Heart right ventricle (tissue), 16 donors: ENCODE measurements at regions not wholly inside any gene's neighbourhood (a gene's known extent, or its start where the extent isn't known, plus 50 kb on each side); places are given as distances from the start of the nearest gene placed in this dataset.

Experiments
- ATAC-seq, 8 donors: fragments of 200-7000 bp; cut with Tn5 transposase; one replicate each; pipeline ENCODE4 v1.9.1; 2020; ENCODE audit warnings: mild to moderate bottlenecking in 8 of 8, moderate library complexity in 8 of 8, moderate number of reproducible peaks in 1 of 8
- DNase-seq, 2 donors: peaks; one replicate each; pipeline ENCODE4 v3.0.0-alpha.2; 2020
- H3K27ac ChIP-seq, 10 donors: fragments of 200-600 bp; sonication (generic) in 2 of 10; one replicate each; pipeline versions ENCODE4 v1.5.0 to v1.8.0; 2020 to 2022; ENCODE audit warnings: mild to moderate bottlenecking in 3 of 10
- H3K27me3 ChIP-seq, 7 donors: fragments of 200-600 bp; one replicate each; pipeline ENCODE4 v1.8.0; 2021 to 2022; ENCODE audit warnings: mild to moderate bottlenecking in 2 of 7
- H3K36me3 ChIP-seq, 9 donors: fragments of 200-600 bp; sonication (generic) in 1 of 9; one replicate each; pipeline versions ENCODE4 v1.5.0 to v1.8.0; 2020 to 2022; ENCODE audit warnings: mild to moderate bottlenecking in 2 of 9
- H3K4me1 ChIP-seq, 9 donors: fragments of 200-600 bp; sonication (generic) in 1 of 9; one replicate each; pipeline versions ENCODE4 v1.5.0 to v1.8.0; 2020 to 2022; ENCODE audit warnings: mild to moderate bottlenecking in 4 of 9
- H3K4me3 ChIP-seq, 10 donors: fragments of 200-600 bp; sonication (generic) in 2 of 10; one replicate each; pipeline versions ENCODE4 v1.5.0 to v1.8.0; 2020 to 2022; ENCODE audit warnings: mild to moderate bottlenecking in 7 of 10, moderate library complexity in 2 of 10
- H3K9me3 ChIP-seq, 11 donors: fragments of 200-600 bp in 10 of 11; sonication (generic) in 2 of 11; one replicate each; pipeline versions ENCODE4 v1.5.0 to v1.8.0; 2013 to 2022; ENCODE audit warnings: mild to moderate bottlenecking in 2 of 11, control low read depth in 1 of 11, moderate library complexity in 1 of 11
- WGBS, 2 donors: extraction: QIAGEN DNeasy Blood & Tissue Kit; methylation state at CpG; one replicate each; pipeline ENCODE4 v1.1.7; 2013; ENCODE audit warnings: inconsistent platforms in 1 of 2; 5-methylcytosine and 5-hydroxymethylcytosine counted together
- intact Hi-C, 10 donors: fragments of 100-400 bp; cut with DNase I; formaldehyde crosslinking; loops; one replicate each; pipeline versions ENCODE4 v1.11.1 to v1.14.2; 2022
- TF ChIP-seq, protein P1 (sequence below), 9 donors: fragments of 200-600 bp; sonication (generic) in 2 of 9; IDR thresholded peaks; one replicate each; pipeline versions ENCODE4 v1.5.0 to v1.8.0; 2021 to 2022; ENCODE audit warnings: antibody characterized with exemption in 9 of 9, mild to moderate bottlenecking in 5 of 9, moderate library complexity in 1 of 9
- donor health status: Arrhythmogenic right ventricular cardiomyopathy.
- donor health status: ischemic (EF 13 %, LVEDD 7.1; RV severe dilation, severe dysfunction).
- donor health status: healthy with polysubstance abuse.
- donor health status: DM: no; HTN: yes; CAD: no.
- donor health status: DM: no; HTN: no; CAD: no.
- donor health status: ischemic (EF 25% LVEDD 6.9; RV normal size, moderate dysfunction).
- donor health status: ischemic (EF 25% LVEDD 5.7; RV mildly dilated, moderate dysfunction).
- donor health status: healthy.
- donor health status: DM: yes; HTN: yes; CAD: no.
- donor health status: Ischemic cardiomyopathy.
- donor health status: ischemic (EF 35%, LVEDD 5.7; RV mildly dilated, moderate dysfunction).
- donor health status: nonischemic (EF 11% LVEDD 7.7; RV severe dilation, severe dysfunction).
- donor health status: DM: yes; HTN: yes; CAD: no.
- donor health status: PGD.
- donor health status: ischemic (EF 29% LVEDD 5.4; RV normal size, mild dysfunction).
- donor health status: nonischemic (EF 23%, LVEDD 6.1; RV moderate dilation, normal function).

DNA sequence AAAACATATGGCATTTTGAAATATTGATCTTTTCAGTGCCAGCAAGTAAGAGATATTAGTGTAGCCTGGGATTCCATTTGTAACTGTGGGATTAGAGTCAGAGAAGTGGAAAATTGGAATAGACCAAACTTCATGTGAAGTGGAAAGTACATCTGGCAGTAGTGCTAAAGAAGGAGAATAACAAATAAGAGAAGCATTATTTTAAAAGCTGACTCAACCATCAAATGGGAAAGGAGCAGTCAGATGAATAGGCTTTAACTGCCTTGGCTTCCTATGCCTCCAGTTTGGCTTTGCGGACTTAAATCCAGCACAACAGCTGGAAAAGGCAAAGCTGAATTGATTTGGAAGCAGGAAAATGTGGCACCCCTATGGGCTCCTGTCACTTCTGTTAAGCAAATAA, 623.1 kb downstream of the TSN start:
- TF ChIP-seq, protein P1, sequence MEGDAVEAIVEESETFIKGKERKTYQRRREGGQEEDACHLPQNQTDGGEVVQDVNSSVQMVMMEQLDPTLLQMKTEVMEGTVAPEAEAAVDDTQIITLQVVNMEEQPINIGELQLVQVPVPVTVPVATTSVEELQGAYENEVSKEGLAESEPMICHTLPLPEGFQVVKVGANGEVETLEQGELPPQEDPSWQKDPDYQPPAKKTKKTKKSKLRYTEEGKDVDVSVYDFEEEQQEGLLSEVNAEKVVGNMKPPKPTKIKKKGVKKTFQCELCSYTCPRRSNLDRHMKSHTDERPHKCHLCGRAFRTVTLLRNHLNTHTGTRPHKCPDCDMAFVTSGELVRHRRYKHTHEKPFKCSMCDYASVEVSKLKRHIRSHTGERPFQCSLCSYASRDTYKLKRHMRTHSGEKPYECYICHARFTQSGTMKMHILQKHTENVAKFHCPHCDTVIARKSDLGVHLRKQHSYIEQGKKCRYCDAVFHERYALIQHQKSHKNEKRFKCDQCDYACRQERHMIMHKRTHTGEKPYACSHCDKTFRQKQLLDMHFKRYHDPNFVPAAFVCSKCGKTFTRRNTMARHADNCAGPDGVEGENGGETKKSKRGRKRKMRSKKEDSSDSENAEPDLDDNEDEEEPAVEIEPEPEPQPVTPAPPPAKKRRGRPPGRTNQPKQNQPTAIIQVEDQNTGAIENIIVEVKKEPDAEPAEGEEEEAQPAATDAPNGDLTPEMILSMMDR (IDR thresholded peaks at IDR 0.05), result no peak
- Histone ChIP-seq H3K27me3 (no peaks in the 10 kb centered on the region), H3K9me3 (peaks cover 0 to 14% (median 2%) of the 10 kb centered on the region in 11 donors), H3K27ac (no peak overlapping the region), H3K4me1 (no peaks in the 10 kb centered on the region), H3K4me3 (no peak overlapping the region), H3K36me3 (no peaks in the 10 kb centered on the region)
- no peak for ATAC-seq
- DNase-seq, result no peak
- WGBS, 2 donors, result 96 to 100% methylated on average over 1 of the region's 1 CpG
- intact Hi-C loops, result no loop called here

DNA sequence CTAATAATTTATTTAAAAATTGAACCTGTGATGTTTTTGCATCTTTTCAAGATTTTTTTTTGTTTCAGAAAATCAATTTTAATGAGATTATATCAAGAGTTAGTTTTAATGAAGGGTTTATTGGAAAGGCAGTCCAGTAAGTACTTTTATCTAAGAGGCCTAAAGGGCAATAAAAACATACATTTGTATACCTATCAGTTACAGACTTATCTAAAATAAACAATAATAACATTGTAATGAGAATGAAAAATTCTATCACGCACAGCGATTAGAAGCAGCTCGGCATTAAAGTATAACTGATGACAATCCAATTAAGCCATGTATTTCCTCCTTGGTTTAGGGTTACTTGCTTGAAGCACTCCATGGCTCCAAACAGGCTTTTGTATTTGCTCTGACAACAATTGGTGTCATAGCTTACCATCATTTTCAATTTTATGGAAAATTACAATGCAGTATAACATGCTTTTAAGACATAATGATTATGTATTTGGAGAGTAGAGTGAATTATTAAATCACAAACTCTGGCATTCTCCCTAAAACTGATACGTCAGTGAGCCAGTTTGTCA, 629.4 kb downstream of the TSN start:
- intact Hi-C loops, result no loop called here
- TF ChIP-seq, protein P1 (IDR thresholded peaks at IDR 0.05), result no peak
- no peaks in the 10 kb centered on the region for H3K27me3 ChIP-seq
- H3K27ac ChIP-seq, result no peak overlapping the region
- no peak overlapping the region for H3K4me3 ChIP-seq
- WGBS, 2 donors, result 81 to 86% methylated on average over 4 of the region's 4 CpGs
- ATAC-seq (no peak), DNase-seq (no peak)
- no peaks in the 10 kb centered on the region for H3K4me1 ChIP-seq
- no peaks in the 10 kb centered on the region for H3K36me3 ChIP-seq
- peaks cover 0 to 29% (median 11%) of the 10 kb centered on the region in 11 donors for H3K9me3 ChIP-seq

DNA sequence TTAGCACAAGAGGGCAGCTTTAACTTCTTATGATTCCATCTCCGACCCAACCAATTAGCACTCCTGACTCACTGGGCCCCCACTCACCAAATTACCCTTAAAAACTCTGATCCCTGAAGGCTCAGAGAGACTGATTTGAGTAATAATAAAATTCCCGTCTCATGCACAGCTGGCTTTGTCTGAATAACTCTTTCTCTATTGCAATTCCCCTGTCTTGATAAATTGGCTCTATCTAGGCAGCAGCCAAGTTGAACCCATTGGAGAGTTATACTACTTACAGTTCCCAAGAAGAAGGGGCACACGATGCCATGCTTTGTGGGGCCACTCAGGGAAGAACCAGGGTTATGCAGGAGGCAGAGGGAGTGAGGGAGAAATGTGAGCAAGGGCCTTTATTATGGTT, 632.8 kb downstream of the TSN start:
- 80 to 87% methylated on average over 3 of the region's 3 CpGs for WGBS, 2 donors
- no peaks in the 10 kb centered on the region for H3K36me3 ChIP-seq
- no peaks in the 10 kb centered on the region for H3K27me3 ChIP-seq
- no peak overlapping the region for H3K27ac ChIP-seq
- H3K9me3 ChIP-seq, result peaks cover 0 to 29% (median 11%) of the 10 kb centered on the region in 11 donors
- no peak overlapping the region for H3K4me3 ChIP-seq
- ATAC-seq (no peak), DNase-seq (no peak)
- no peaks in the 10 kb centered on the region for H3K4me1 ChIP-seq
- intact Hi-C loops, result no loop called here
- TF ChIP-seq, protein P1 (IDR thresholded peaks at IDR 0.05), result no peak

GRCh38 chr2:122389694-122390093, 634.2 kb downstream of the TSN start:
- H3K27ac ChIP-seq, result no peak overlapping the region
- H3K36me3 ChIP-seq, result no peaks in the 10 kb centered on the region
- no peaks in the 10 kb centered on the region for H3K27me3 ChIP-seq
- ATAC-seq (no peak), DNase-seq (no peak)
- H3K4me3 ChIP-seq, result no peak overlapping the region
- WGBS, 2 donors, result 73 to 78% methylated on average over 4 of the region's 4 CpGs
- TF ChIP-seq, protein P1 (IDR thresholded peaks at IDR 0.05), result no peak
- peaks cover 0 to 29% (median 11%) of the 10 kb centered on the region in 11 donors for H3K9me3 ChIP-seq
- intact Hi-C loops, result no loop called here
- H3K4me1 ChIP-seq, result no peaks in the 10 kb centered on the region
